Stimulated activated CD8-positive, alpha-beta memory T cell treated with anti-CD3 and anti-CD28 coated beads, Interleukin-15, amount 100 ng/mL, for 1 hour (primary cell): ENCODE measurements at regions not wholly inside any gene's neighbourhood (a gene's known extent, or its start where the extent isn't known, plus 50 kb on each side); places are given as distances from the start of the nearest gene placed in this dataset.

ENCODE experiments used
- DNase-seq: peaks from one replicate; pipeline ENCODE4 v3.0.0-alpha.2; 2020; ENCODE audit warnings: low read depth

GRCh38 chr22:49324527-49325491, 502.9 kb downstream of the BRD1 start:
- DNase-seq, result no peak

GRCh38 chr22:49323751-49324415, 503.8 kb downstream of the BRD1 start:
- DNase-seq, result no peak

- DNase-seq, result no peak
Observed at GRCh38 chr22:49322861-49323622, 504.6 kb downstream of the BRD1 start.

GRCh38 chr22:49322231-49322630, 505.4 kb downstream of the BRD1 start:
- DNase-seq, result no peak

GRCh38 chr22:49321477-49322055, 506.1 kb downstream of the BRD1 start:
- no peak for DNase-seq

GRCh38 chr22:49320714-49321476, 506.8 kb downstream of the BRD1 start:
- no peak for DNase-seq

- no peak for DNase-seq
Observed at GRCh38 chr22:49317369-49317768, 510.3 kb downstream of the BRD1 start.

- DNase-seq, result no peak
Observed at GRCh38 chr22:49312601-49313000, 515.1 kb downstream of the BRD1 start.

- no peak for DNase-seq
Observed at GRCh38 chr22:49310354-49310753, 517.3 kb downstream of the BRD1 start.

GRCh38 chr22:49308300-49308699, 519.4 kb downstream of the BRD1 start:
- DNase-seq, result no peak

- DNase-seq, result no peak
Observed at GRCh38 chr22:49307870-49308269, 519.8 kb downstream of the BRD1 start.

GRCh38 chr22:49307481-49307830, 520.2 kb downstream of the BRD1 start:
- no peak for DNase-seq

- no peak for DNase-seq
Observed at GRCh38 chr22:49306632-49307480, 520.8 kb downstream of the BRD1 start.

GRCh38 chr22:49305966-49306631, 521.6 kb downstream of the BRD1 start:
- DNase-seq, result no peak

GRCh38 chr22:49305214-49305965, 522.3 kb downstream of the BRD1 start:
- DNase-seq, result peak; percentile 17

- no peak for DNase-seq
Observed at GRCh38 chr22:49303781-49304461, 523.8 kb downstream of the BRD1 start.

GRCh38 chr22:49303061-49303735, 524.5 kb downstream of the BRD1 start:
- DNase-seq, result no peak

- DNase-seq, result no peak
Observed at GRCh38 chr22:49302530-49302929, 525.1 kb downstream of the BRD1 start.
